H1 (cell line): ENCODE measurements at regions not wholly inside any gene's neighbourhood (a gene's known extent, or its start where the extent isn't known, plus 50 kb on each side); places are given as distances from the start of the nearest gene placed in this dataset.

Experiments
- CTCF ChIA-PET: fragments of 300-600 bp; sonication (Branson Sonifier 250); formaldehyde crosslinking; loops from one replicate; lab custom pipeline; 2021; ENCODE audit not compliant: partially characterized antibody; lab: Charles Lee
- POLR2A ChIA-PET: fragments of 300-600 bp; sonication (Branson Sonifier 250); formaldehyde crosslinking; loops from one replicate; lab custom pipeline; 2021; ENCODE audit warnings: inconsistent platforms; ENCODE audit not compliant: partially characterized antibody; lab: Charles Lee
- DNase-seq, 2 experiments: peaks; one replicate each; pipeline versions ENCODE4 v3.0.0 to v3.0.0-alpha.2; 2010 to 2022; ENCODE audit warnings: low spot score in 2 of 2, low read depth in 1 of 2, mixed read lengths in 1 of 2
- FAIRE-seq: peaks from 2 replicates; lab custom pipeline; 2011; peaks lifted over from hg19 to GRCh38; lab: Jason Lieb, UNC
- H2AFZ ChIP-seq: 2 replicates; pipeline ENCODE4 v1.8.1; 2012; ENCODE audit warnings: low read length, inconsistent platforms
- H2AK5ac ChIP-seq: 2 replicates; pipeline ENCODE4 v1.6.1; 2013; ENCODE audit warnings: low read depth, low read length
- H2BK120ac ChIP-seq: replicated peaks from 2 replicates; pipeline ENCODE3; 2013; ENCODE audit warnings: low read depth, low read length, inconsistent platforms
- H2BK12ac ChIP-seq: 2 replicates; pipeline ENCODE4 v1.6.1; 2013; ENCODE audit warnings: low read depth, low read length
- H2BK15ac ChIP-seq: 2 replicates; pipeline ENCODE4 v1.6.1; 2013; ENCODE audit warnings: low read length
- H2BK20ac ChIP-seq: 2 replicates; pipeline ENCODE4 v1.6.1; 2013; ENCODE audit warnings: low read length
- H2BK5ac ChIP-seq: 2 replicates; pipeline ENCODE4 v1.6.1; 2013; ENCODE audit warnings: low read depth, low read length
- H3K14ac ChIP-seq: 2 replicates; pipeline ENCODE4 v1.6.1; 2013; ENCODE audit warnings: inconsistent platforms; ENCODE audit not compliant: insufficient read length
- H3K18ac ChIP-seq: 2 replicates; pipeline ENCODE4 v1.6.1; 2013; ENCODE audit warnings: low read length; ENCODE audit errors: extremely low read depth
- H3K23ac ChIP-seq: 2 replicates; pipeline ENCODE4 v1.6.1; 2013; ENCODE audit warnings: inconsistent platforms; ENCODE audit not compliant: insufficient read length
- H3K23me2 ChIP-seq: 2 replicates; pipeline ENCODE4 v1.6.1; 2013; ENCODE audit warnings: low read depth, low read length
- H3K27ac ChIP-seq: 2 replicates; pipeline ENCODE4 v1.6.1; 2011; ENCODE audit warnings: low read depth, low read length, inconsistent platforms
- H3K27me3 ChIP-seq, 4 experiments: replicated peaks in 1 of 4; 1 replicate in 1 of 4; 2 replicates in 3 of 4; pipeline versions ENCODE4 v1.6.1 to v1.8.1; 2011 to 2013; ENCODE audit warnings: low read length in 3 of 4, mild to moderate bottlenecking in 3 of 4, inconsistent platforms in 2 of 4, mixed read lengths in 2 of 4, moderate library complexity in 1 of 4; ENCODE audit not compliant: control insufficient read depth in 3 of 4, insufficient read depth in 3 of 4; ENCODE audit errors: extremely low read depth in 1 of 4
- H3K36me3 ChIP-seq, 4 experiments: 2 replicates each; pipeline versions ENCODE4 v1.6.1 to v1.8.1; 2011 to 2013; ENCODE audit warnings: mild to moderate bottlenecking in 4 of 4, low read length in 3 of 4, moderate library complexity in 2 of 4, control low read depth in 1 of 4, inconsistent platforms in 1 of 4; ENCODE audit not compliant: insufficient read depth in 4 of 4, control insufficient read depth in 2 of 4
- H3K4ac ChIP-seq: replicated peaks from 2 replicates; pipeline ENCODE3; 2013; ENCODE audit warnings: low read length, low read depth, mixed read lengths, inconsistent platforms; ENCODE audit not compliant: insufficient read length
- H3K4me1 ChIP-seq, 4 experiments: replicated peaks in 1 of 4; 1 replicate in 1 of 4; 2 replicates in 3 of 4; pipeline versions ENCODE4 v1.6.1 to v1.8.1; 2011 to 2013; ENCODE audit warnings: low read length in 3 of 4, inconsistent platforms in 2 of 4, mixed read lengths in 1 of 4; ENCODE audit not compliant: insufficient read depth in 4 of 4, control insufficient read depth in 3 of 4
- H3K4me2 ChIP-seq, 2 experiments: 2 replicates each; pipeline versions ENCODE4 v1.6.1 to v1.8.1; 2011 to 2013; ENCODE audit warnings: low read depth in 2 of 2, low read length in 2 of 2, control low read depth in 1 of 2, inconsistent platforms in 1 of 2, mild to moderate bottlenecking in 1 of 2; ENCODE audit not compliant: insufficient read depth in 1 of 2
- H3K4me3 ChIP-seq, 4 experiments: fragments of 200-600, 300-600 bp in 1 of 4; sonication (generic), shearing (Covaris generic), sonication (Bioruptor Twin) in 1 of 4; 2 replicates each; pipeline versions ENCODE4 v1.5.1 to v1.8.1; 2011 to 2016; ENCODE audit warnings: low read length in 4 of 4, low read depth in 3 of 4, control low read depth in 2 of 4, inconsistent platforms in 2 of 4, mild to moderate bottlenecking in 2 of 4, mixed read lengths in 1 of 4, moderate library complexity in 1 of 4; ENCODE audit not compliant: insufficient read depth in 2 of 4; ENCODE audit errors: extremely low read depth in 1 of 4
- H3K56ac ChIP-seq: replicated peaks from 2 replicates; pipeline ENCODE3; 2013; ENCODE audit warnings: low read depth, mild to moderate bottlenecking, mixed read lengths, low read length, inconsistent platforms; ENCODE audit not compliant: insufficient read length
- H3K79me1 ChIP-seq: 2 replicates; pipeline ENCODE4 v1.6.1; 2013; ENCODE audit warnings: low read depth, low read length, control low read depth
- H3K79me2 ChIP-seq, 2 experiments: 2 replicates each; pipeline versions ENCODE4 v1.6.1 to v1.8.1; 2012 to 2013; ENCODE audit warnings: low read length in 2 of 2, mild to moderate bottlenecking in 2 of 2, inconsistent platforms in 1 of 2; ENCODE audit not compliant: insufficient read depth in 2 of 2, control insufficient read depth in 1 of 2
- H3K9ac ChIP-seq, 4 experiments: replicated peaks in 1 of 4; 1 replicate in 1 of 4; 2 replicates in 3 of 4; pipeline versions ENCODE4 v1.6.1 to v1.8.1; 2011 to 2013; ENCODE audit warnings: low read depth in 3 of 4, low read length in 3 of 4, control low read depth in 2 of 4, mild to moderate bottlenecking in 2 of 4, moderate library complexity in 2 of 4, inconsistent platforms in 1 of 4; ENCODE audit errors: extremely low read depth in 1 of 4
- H3K9me3 ChIP-seq, 2 experiments: 2 replicates each; pipeline versions ENCODE4 v1.6.1 to v1.8.1; 2012 to 2013; ENCODE audit warnings: mild to moderate bottlenecking in 2 of 2, moderate library complexity in 2 of 2, control low read depth in 1 of 2, inconsistent platforms in 1 of 2, low read depth in 1 of 2, low read length in 1 of 2, mixed read lengths in 1 of 2; ENCODE audit not compliant: insufficient read depth in 2 of 2
- H4K20me1 ChIP-seq, 2 experiments: replicated peaks in 1 of 2; 2 replicates each; pipeline versions ENCODE3 to v1.8.1; 2011 to 2013; ENCODE audit warnings: inconsistent platforms in 2 of 2, low read length in 2 of 2, mild to moderate bottlenecking in 1 of 2; ENCODE audit not compliant: insufficient read depth in 2 of 2, control insufficient read depth in 1 of 2
- H4K5ac ChIP-seq: 2 replicates; pipeline ENCODE4 v1.6.1; 2013; ENCODE audit warnings: low read length, low read depth, mixed read lengths, inconsistent platforms; ENCODE audit not compliant: insufficient read length
- H4K8ac ChIP-seq: 2 replicates; pipeline ENCODE4 v1.8.0; 2013; ENCODE audit warnings: mild to moderate bottlenecking, moderate library complexity, low read length, inconsistent platforms; ENCODE audit not compliant: insufficient read depth; ENCODE audit errors: extremely low read depth
- H4K91ac ChIP-seq: replicated peaks from 2 replicates; pipeline ENCODE3; 2013; ENCODE audit warnings: low read length, mixed read lengths, inconsistent platforms; ENCODE audit not compliant: insufficient read length
- ASH2L ChIP-seq: fragments of 200-600, 300-600 bp; sonication (generic); IDR thresholded peaks from one replicate; pipeline ENCODE4 v1.7.1; 2017; ENCODE audit warnings: low read length
- RBBP5 ChIP-seq: IDR thresholded peaks from 2 replicates; pipeline ENCODE4 v1.7.1; 2012; ENCODE audit warnings: low read depth, mild to moderate bottlenecking, inconsistent platforms, low read length, moderate library complexity, borderline replicate concordance
- SIRT6 ChIP-seq: IDR thresholded peaks from one replicate; pipeline ENCODE4 v1.7.1; 2012; ENCODE audit warnings: low read length, inconsistent platforms
- SIX5 ChIP-seq: IDR thresholded peaks from 2 replicates; pipeline ENCODE4 v1.6.1; 2011; ENCODE audit warnings: mild to moderate bottlenecking, low read depth, low read length
- WGBS, 2 experiments: shearing (Covaris generic) in 1 of 2; methylation state at CpG; one replicate each; pipeline versions ENCODE4 v1.1.6 to v1.1.7; 2013 to 2015; ENCODE audit warnings: low lambda C conversion rate in 2 of 2, mixed read lengths in 2 of 2, inconsistent platforms in 1 of 2, low coverage in 1 of 2, missing lambda C conversion rate in 1 of 2; ENCODE audit not compliant: insufficient replicate concordance in 2 of 2, insufficient coverage in 1 of 2, insufficient read length in 1 of 2; ENCODE audit errors: extremely low coverage in 1 of 2, missing lambda C conversion rate in 1 of 2; 5-methylcytosine and 5-hydroxymethylcytosine counted together

DNA sequence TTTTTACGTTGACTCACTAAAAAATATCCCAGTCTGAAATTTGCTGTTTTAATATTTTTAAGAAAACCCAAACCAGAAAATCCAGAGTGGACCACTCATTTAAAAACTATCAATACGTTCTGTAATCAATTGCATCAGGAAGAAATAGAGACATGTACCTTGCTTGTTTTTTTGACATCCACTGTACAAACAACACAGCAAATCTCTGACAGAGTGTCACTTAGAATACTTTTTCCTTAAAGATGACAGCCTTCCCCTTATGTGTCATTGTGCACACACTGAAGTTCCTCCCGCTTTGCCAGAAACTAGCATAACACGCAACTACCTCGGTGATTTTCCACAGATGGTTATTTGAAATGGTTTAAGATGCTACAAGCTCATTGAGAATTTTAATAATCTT lies 321.7 kb upstream of the PFKP start:
- DNase-seq = no peak
- Histone ChIP-seq H4K8ac (no peak overlapping the region), H3K56ac (no peak overlapping the region), H2AFZ (no peak overlapping the region), H3K4me3 (no peak overlapping the region), H4K20me1 (no peaks in the 10 kb centered on the region), H3K36me3 (no peaks in the 10 kb centered on the region), H3K9ac (no peak overlapping the region), H3K79me2 (no peaks in the 10 kb centered on the region), H3K18ac (no peak overlapping the region), H2BK20ac (no peak overlapping the region), H3K4me1 (no peaks in the 10 kb centered on the region), H2BK5ac (no peak overlapping the region), H3K4ac (no peak overlapping the region), H2BK120ac (no peak overlapping the region), H3K23me2 (no peaks in the 10 kb centered on the region), H3K9me3 (no peaks in the 10 kb centered on the region), H3K79me1 (no peaks in the 10 kb centered on the region), H2BK12ac (no peak overlapping the region), H2BK15ac (no peak overlapping the region), H3K27ac (no peak overlapping the region), H4K91ac (no peak overlapping the region), H2AK5ac (no peak overlapping the region), H3K27me3 (no peaks in the 10 kb centered on the region), H3K4me2 (no peak overlapping the region), H3K23ac (no peak overlapping the region), H3K14ac (no peak overlapping the region), H4K5ac (no peak overlapping the region)
- no peak for FAIRE-seq
- CTCF ChIA-PET = interaction anchor here (0.7 kb wide), 1 partner anchor 675 kb away, joined by 3 read pairs; no protein-coding TSS in a partner anchor
- POLR2A ChIA-PET = no interaction called here
- 86% methylated on average over 5 of the region's 5 CpGs; no CpG with 5 or more reads in 1 of the 2 experiments for WGBS, 2 experiments
- TF ChIP-seq ASH2L = no peak
- no peak for TF ChIP-seq RBBP5
- no peak for TF ChIP-seq SIX5
- TF ChIP-seq SIRT6 = no peak
